ENCODE measurements at regions not wholly inside any gene's neighbourhood (a gene's known extent, or its start where the extent isn't known, plus 50 kb on each side); places are given as distances from the start of the nearest gene placed in this dataset.
A peak's percentile ranks its signal among the peaks of the same experiment; 100 is the strongest.

DNA sequence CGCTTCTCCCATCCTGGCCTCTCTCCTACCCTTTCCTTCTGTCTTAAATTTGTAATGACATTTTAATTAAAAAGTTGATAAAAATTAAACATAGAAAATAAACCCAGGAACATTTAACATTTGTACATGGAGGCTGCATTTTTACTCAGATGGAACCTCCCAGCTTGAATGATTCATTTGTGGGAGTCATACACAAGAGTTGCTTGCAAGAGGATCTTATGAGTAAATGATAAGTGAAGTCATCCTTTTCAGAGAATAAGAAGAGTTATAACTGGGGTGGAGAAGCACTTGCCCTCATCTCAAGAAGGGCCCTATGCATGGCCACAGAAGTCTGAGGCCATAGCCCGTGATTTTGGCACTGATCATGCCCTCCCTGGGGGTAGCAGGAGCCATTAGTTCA, 482.9 kb upstream of the BOD1L1 start:
- H3K9me3 ChIP-seq = no peaks in the 10 kb centered on the region
- no peak overlapping the region for H3K4me3 ChIP-seq
- H3K27me3 ChIP-seq (replicated peaks; ENCODE audit: insufficient read depth) = no peaks in the 10 kb centered on the region
- intact Hi-C loops (cut with DNase I) = loop anchor here (10.0 kb wide), 1 partner anchor 196 kb away; no protein-coding TSS in a partner anchor
- WGBS = 85% methylated on average over 2 of the region's 2 CpGs
- H3K27ac ChIP-seq = no peak overlapping the region
- H3K4me1 ChIP-seq (replicated peaks) = peaks cover 3% of the 10 kb centered on the region
- TF ChIP-seq POLR2AphosphoS5 (IDR thresholded peaks at IDR 0.05) (no peak), CTCF (IDR thresholded peaks at IDR 0.05) (no peak), POLR2A (IDR thresholded peaks at IDR 0.05) (no peak)
- H3K36me3 ChIP-seq = no peaks in the 10 kb centered on the region
- DNase-seq (ENCODE audit: low spot score) = no peak

DNA sequence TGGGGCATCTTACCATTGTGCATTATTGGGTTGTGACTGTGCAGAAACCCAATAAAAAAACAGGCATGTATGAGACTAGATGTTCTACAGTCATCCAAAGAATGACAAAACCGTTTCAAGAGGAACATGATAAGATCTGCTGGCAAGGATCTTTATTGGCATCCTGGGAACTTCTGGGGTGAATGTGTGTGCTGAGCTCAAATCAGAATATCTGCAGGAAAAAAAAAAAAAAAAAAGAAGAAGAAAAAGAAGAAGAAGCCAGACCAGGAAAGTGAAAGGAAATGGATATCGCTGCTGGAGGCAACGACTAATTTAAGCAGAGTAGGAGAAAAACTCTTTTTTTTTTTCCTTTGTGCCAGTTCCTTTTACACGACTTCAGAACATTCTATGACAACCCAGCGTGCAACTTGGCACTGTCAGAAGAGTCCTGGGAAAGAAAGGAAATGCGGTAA, 484.2 kb upstream of the BOD1L1 start:
- intact Hi-C loops (cut with DNase I) = loop anchor here (10.0 kb wide), 1 partner anchor 197 kb away; no protein-coding TSS in a partner anchor
- H3K4me1 ChIP-seq (replicated peaks) = peaks cover 3% of the 10 kb centered on the region
- under 1% methylated on average over 6 of the region's 6 CpGs for WGBS
- no peak overlapping the region for H3K27ac ChIP-seq
- no peaks in the 10 kb centered on the region for H3K27me3 ChIP-seq (replicated peaks; ENCODE audit: insufficient read depth)
- H3K9me3 ChIP-seq = no peaks in the 10 kb centered on the region
- DNase-seq (ENCODE audit: low spot score) = peak; percentile 70
- peak; percentile 75 for TF ChIP-seq POLR2AphosphoS5 (IDR thresholded peaks at IDR 0.05)
- no peak for TF ChIP-seq POLR2A (IDR thresholded peaks at IDR 0.05)
- peak overlapping the region in 1 of 2 donors; percentile 5 for H3K4me3 ChIP-seq
- no peaks in the 10 kb centered on the region for H3K36me3 ChIP-seq

DNA sequence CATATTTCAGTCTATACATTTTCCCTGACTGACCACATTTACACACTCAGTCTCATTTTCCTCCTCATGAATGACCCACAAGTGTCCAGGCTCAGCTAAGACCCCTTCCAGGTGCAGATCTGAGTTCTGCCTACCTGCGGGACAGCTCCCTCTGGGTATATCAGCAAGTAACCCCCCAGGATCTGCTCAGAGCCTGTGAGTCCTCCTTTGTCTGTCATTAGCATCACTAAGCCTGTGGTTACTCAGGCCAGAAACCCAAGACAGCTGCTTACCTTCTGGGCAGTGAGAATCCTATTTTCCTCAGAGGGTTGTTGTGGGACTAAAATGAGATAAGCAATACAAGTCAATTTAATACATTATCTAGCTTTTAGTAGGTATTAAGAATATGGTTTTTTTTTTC, 487.6 kb upstream of the BOD1L1 start:
- TF ChIP-seq CTCF (IDR thresholded peaks at IDR 0.05) (no peak), POLR2AphosphoS5 (IDR thresholded peaks at IDR 0.05) (no peak), POLR2A (IDR thresholded peaks at IDR 0.05) (no peak)
- H3K4me3 ChIP-seq = no peak overlapping the region
- no peak overlapping the region for H3K27ac ChIP-seq
- no peak for DNase-seq (ENCODE audit: low spot score)
- no peaks in the 10 kb centered on the region for H3K9me3 ChIP-seq
- WGBS = 90% methylated on average over 1 of the region's 1 CpG
- H3K4me1 ChIP-seq (replicated peaks) = peaks cover 3% of the 10 kb centered on the region
- H3K36me3 ChIP-seq = no peaks in the 10 kb centered on the region
- intact Hi-C loops (cut with DNase I) = loop anchor here (10.0 kb wide), 1 partner anchor 200 kb away; no protein-coding TSS in a partner anchor
- H3K27me3 ChIP-seq (replicated peaks; ENCODE audit: insufficient read depth) = no peaks in the 10 kb centered on the region

DNA sequence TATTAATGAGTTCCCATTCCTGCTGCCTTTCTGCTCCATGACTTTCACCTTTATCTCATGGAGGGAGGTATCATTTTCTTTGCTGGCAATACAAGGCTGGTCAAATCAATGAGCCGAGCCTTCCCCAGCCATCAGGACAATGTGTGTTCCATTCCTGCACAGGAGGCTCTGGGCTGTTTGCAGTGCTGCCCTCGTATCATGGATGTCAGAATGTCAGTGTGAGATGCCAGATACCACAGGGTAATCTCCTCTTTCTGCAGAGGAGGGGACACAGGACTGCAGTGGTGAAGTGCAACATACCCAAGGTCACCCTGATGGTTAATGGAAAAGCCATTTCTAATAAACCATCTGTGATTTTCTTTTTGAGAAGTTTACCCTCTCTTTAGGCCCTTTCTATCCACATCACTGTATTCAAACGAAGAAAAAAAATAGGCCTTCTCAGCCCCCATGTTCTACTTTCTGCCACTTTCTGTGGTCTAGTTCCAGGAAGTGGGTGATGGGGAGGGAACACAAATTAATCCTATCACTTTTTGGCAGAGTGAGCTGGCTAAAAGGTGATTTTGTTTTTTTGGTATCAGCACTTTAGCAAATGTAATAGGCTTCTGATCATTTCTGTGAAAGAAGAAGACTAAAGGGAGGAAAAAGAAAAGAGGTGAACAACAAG, 490.2 kb upstream of the BOD1L1 start:
- no peak for DNase-seq (ENCODE audit: low spot score)
- intact Hi-C loops (cut with DNase I) = loop anchor here (10.0 kb wide), 1 partner anchor 203 kb away; no protein-coding TSS in a partner anchor
- no peak overlapping the region for H3K27ac ChIP-seq
- no peaks in the 10 kb centered on the region for H3K36me3 ChIP-seq
- TF ChIP-seq POLR2A (IDR thresholded peaks at IDR 0.05) (no peak), CTCF (IDR thresholded peaks at IDR 0.05) (no peak), POLR2AphosphoS5 (IDR thresholded peaks at IDR 0.05) (no peak)
- no peak overlapping the region for H3K4me3 ChIP-seq
- H3K27me3 ChIP-seq (replicated peaks; ENCODE audit: insufficient read depth) = no peaks in the 10 kb centered on the region
- H3K4me1 ChIP-seq (replicated peaks) = no peaks in the 10 kb centered on the region
- WGBS = 88% methylated on average over 3 of the region's 3 CpGs
- no peaks in the 10 kb centered on the region for H3K9me3 ChIP-seq

GRCh38 chr4:14124816-14125215, 497.3 kb upstream of the BOD1L1 start:
- DNase-seq (ENCODE audit: low spot score) = no peak
- no peak overlapping the region for H3K4me3 ChIP-seq
- no peaks in the 10 kb centered on the region for H3K9me3 ChIP-seq
- no peak for TF ChIP-seq POLR2AphosphoS5 (IDR thresholded peaks at IDR 0.05)
- 35% methylated on average over 2 of the region's 2 CpGs for WGBS
- intact Hi-C loops (cut with DNase I) = no loop called here
- no peak overlapping the region for H3K27ac ChIP-seq
- H3K4me1 ChIP-seq (replicated peaks) = no peaks in the 10 kb centered on the region
- no peaks in the 10 kb centered on the region for H3K27me3 ChIP-seq (replicated peaks; ENCODE audit: insufficient read depth)
- no peaks in the 10 kb centered on the region for H3K36me3 ChIP-seq
